ENCODE measurements at regions not wholly inside any gene's neighbourhood (a gene's known extent, or its start where the extent isn't known, plus 50 kb on each side); places are given as distances from the start of the nearest gene placed in this dataset.

DNA sequence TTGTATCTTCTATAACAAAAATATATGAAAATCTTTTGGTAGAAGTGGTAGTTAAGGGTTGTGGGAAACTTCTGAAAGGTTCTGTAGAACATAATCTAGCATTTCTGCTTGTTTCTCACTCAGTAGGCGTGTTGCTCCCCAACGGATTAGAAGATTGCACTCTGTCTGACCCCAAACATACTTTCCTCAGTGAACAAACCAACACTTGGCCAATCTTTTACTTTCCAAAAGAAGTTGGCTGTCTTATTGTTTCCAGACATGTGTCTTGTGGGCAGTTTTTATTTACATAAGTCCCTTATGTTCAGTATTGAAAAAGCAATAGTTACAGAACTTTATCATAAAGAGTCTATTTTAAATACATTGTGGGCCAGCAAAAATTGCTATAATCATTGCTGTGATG is 312.8 kb upstream of the EPHA5 start:
- no peak for DNase-seq

DNA sequence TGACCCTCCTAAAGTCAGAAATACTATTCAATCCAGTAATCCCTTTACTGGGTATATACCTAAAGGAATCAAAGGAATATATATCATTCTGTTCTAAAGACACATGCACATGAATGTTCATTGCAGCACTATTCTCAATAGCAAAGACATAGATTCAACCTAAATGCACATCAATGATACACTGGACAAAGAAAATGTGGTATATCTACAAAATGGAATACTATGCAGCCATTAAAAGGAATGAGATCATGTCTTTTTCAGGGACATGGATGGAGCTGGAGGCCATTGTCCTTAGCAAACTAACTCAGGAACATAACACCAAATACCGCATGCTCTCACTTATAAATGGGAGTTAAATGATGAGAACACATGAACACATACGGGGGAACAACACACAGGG is 306.0 kb upstream of the EPHA5 start:
- DNase-seq: no peak

DNA sequence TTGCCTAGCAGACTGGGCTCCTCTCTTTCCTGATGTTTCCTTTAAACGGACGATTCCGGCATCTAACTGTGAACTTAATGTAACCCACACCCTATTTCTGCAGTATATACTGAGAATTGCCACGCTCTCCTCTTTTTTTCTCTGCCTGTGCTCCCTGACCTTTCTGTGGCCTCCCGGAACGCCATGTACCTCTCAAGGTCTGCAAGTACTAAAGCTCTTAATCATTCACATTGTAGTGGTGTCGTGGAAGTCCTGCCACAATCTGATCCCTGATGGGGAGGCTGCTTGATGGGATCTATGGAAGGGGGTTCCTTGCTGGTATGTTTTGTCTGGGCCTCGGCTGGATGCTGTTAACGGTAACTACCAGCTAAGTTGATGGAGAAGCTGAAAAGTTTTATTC is 302.9 kb upstream of the EPHA5 start:
- DNase-seq: no peak

DNA sequence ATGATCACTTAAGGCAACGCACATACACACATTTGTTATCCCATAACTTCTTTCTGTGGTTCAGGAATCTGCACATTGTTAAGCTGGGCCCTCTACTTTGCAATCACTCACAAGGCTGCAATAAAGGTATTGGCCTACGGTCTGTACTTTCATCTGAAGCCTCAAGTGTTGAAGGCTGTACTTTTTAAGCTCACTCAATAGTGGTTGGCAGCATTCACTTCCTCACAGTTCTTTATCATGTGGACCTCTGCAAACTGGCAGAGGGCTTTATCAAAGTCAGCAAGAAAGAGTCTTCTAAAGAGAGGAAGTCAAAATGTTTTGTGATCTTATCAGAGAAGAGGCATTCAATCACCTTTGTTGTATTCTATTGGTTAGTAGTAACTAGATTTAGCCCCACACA is 301.4 kb upstream of the EPHA5 start:
- no peak for DNase-seq

DNA sequence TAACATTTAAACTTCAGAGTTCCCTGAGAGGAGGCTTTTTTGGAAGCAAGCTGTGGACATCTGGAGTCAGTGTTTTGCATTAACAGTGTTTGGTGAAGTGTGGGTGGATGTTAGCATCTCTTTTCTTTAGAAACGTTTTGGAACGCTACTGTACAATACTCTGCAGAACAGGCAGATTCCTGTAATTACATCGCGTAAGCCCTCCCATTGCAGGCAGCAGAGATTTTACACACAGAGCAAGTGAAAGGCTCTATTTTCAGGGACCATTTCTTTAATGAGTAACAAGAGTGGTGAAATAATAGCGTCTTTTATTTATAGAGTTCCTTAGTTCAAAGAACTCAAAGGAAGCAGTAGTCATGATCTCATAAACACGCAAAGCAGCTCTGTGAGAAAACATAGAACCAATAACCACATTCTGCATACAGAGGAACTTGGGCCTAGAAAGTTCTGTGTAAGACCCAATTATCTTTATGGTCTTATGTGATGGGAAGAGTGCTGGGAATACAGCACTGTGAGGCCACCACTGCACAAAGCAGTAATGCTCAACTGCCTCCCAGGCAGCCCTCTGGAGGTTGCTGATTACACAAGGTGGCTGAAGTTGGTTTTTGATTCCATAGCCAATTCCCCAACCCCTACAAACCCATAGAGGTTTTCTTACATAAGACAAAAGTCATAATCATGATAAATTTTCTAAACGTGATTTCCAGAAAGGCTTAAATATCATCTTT is 298.7 kb upstream of the EPHA5 start:
- no peak for DNase-seq

DNA sequence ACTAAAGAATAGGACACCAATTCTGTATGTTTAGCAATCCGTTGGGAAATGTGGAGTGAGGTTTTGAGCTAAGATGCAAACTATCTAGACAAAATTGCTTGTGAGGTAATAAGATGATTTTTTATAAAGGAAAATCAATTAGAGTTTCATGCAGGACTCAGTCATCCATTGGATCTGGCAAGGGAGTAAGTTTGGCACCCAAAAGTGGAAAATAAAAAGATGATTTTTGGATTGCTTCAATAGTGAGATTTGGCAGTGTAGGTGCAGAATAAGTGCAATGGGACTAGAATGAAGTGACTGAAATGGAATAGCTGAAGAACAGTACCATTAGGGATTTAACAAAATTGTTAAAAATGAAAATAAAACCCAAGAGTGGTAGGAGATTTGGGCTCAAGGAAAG is 290.5 kb upstream of the EPHA5 start:
- no peak for DNase-seq

DNA sequence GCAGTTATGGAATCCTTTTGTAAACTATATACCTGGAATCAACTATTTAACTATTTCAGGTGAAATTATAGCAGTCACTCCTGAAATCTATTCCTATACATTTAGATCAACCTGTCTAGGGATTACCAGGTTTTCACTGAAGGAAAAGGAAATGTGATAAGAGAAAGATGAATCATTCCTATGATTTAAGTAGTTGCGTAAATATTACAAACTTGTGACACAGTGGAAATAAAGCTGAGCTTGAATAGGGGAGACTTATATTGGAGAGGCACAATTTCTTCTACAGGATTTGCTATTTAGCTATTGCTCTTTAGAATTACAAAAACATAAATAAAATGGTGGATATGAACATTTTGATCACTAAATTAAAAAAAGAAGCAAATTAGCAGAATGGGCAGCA is 284.1 kb upstream of the EPHA5 start:
- DNase-seq: no peak

DNA sequence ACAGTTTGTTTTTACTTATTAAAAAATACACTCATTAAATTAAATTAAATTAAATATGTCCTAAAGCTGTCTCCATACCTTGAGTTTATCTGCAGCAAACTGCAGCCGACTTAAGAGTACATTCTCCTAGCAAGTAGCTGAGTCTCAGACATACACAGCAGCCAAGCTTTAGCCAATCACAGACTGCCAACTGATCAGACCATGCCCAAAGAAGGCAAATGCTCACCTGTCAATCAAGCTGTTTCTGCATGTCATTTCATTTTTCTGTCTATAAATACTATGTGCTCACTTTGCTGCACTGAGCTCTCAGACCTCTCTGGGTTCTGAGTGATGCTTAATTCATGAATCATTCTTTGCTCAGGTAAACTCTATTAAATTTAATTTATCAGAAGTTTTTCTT is 280.9 kb upstream of the EPHA5 start:
- no peak for DNase-seq

DNA sequence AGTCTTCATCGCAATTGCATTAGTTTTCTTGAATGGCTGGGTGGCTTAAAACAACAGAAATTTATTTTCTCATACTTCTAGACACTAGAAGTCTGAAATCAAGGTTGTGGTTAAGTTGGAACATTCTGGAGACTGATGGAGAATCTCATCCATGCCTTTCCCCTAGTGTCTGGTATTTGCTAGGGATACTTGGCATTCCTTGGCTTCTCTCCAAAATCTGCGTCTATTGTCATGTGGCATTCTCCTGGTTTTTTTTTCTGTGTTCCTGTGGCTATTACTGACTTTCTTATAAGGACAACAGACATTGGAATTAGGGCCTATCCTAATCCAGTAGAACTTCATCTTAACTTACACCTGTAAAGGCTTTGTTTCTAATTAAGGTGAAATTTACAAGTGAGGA is 272.8 kb upstream of the EPHA5 start:
- no peak for DNase-seq

DNA sequence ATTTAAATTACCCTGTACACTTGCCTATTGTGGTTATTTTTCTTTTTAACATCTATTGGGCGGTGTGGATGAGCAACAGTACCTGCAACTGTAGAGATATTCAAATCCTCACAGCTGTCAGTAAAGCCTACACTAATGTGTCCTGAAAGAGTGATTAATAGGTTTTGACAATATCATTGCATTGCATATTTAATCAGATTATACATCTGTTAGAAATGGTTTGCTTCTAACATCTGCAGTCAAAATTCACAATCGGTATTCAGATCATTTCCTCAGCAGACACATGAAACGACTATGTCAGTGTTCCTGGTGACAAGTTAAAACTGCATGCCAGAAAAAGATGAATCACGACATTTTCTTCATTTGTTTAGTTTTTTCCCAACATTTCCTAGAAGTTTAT is 254.6 kb upstream of the EPHA5 start:
- DNase-seq: no peak

DNA sequence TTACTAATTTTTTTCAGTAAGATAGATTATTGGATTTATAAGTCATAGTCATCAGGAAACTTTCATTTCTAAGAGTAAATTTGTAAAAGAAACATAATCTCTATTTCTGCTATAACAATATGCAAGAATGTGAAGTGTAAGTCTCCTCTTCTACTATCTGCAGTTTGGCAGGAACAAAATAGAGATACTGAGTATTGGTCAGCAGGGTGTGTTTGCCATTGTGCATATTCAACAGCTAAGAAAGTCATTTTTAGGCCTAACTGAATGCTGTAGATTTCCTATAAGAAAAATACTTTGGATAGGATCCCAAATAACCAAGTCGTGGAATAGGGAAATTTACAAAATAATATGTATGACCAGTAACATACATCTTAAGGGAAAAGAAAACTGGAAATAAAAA is 253.3 kb upstream of the EPHA5 start:
- DNase-seq: no peak

DNA sequence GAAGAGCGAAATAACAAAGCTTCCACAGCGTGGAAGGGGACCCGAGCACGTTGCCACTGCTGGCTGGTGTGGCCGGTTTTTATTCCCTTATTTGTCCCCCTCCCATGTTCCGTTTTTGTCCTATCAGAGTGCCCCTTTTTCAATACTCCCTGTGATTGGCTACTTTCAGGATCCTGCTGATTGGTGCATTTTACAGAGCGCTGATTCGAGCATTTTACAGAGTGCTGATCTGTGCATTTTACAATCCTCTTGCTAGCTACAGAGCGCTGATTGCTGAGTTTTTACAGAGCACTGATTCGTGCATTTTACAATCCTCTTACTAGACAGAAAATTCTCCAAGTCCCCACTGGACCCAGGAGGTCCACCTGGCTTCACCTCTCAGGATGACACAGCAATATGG is 250.9 kb upstream of the EPHA5 start:
- no peak for DNase-seq

DNA sequence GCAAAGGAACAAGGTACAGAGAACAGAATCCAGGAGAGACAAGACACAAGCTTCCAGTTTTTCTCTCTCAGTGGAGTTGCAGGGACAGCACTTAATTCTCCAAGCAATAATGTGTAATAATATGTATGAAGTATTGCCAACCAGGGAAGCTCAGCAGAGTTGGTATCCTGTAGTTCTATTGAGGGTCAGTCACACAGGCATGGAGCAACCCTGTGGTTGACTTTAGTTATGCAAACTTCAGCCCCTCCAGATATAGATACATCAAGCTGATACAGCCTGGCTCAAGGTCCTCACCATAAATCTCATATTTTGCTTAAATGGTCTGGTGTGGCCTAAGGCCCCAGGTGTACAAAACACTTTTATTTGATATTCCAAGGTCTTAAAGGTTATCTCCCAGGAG is 248.6 kb upstream of the EPHA5 start:
- no peak for DNase-seq

DNA sequence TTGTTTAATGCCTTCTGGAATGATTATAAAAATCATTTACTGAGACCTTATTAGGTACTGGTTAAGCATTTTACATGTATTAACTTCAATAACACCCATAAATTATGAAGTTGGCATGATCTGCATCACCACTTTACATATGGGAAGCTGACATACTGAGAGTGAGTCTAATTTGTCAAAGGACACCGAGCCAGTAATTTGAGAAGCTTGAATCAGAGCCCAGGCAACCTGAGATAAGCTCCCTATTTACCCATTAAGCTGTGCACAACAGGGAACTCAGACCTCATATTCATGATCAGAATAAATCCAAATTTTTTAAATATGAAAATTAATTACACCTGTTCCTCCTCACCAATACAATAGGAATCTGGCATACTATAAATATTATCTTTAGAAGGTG is 247.9 kb upstream of the EPHA5 start:
- DNase-seq: no peak

DNA sequence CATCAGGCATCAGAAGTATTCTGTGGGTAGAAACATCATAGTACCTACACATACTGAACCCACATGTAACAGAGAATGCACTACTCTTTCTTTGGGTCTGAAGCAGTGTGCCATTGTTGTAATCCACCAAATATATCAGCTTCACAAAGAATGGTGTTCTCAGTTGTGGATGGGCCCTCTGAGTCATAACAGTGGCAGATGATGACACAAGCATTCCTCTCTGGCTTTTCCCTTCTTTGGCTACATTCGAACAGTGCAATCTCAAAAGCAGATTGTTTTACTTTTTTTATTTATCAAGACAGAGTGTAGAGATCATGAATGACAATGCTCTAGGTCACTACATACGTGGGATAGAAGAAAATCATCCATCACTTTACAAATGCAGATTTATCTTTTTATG is 247.2 kb upstream of the EPHA5 start:
- no peak for DNase-seq

DNA sequence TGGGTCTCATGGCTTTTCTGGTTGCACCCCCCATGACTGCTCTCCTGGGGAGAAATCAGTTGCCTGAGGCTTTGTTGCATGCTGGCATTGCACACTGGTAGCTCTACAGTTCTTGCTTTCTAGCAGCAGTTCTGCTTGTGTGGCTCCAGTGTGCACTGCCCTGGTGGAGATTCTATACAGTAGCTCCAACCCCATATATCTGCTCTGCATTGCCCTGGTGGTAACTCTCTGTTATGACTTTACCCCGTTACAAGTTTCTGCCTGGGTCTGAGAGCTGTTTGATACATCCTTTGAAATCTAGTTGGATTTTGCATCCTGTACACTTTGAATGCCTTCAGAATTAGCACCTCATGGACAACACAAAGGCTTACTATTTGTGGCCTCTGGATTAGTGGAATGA is 241.4 kb upstream of the EPHA5 start:
- DNase-seq: no peak

DNA sequence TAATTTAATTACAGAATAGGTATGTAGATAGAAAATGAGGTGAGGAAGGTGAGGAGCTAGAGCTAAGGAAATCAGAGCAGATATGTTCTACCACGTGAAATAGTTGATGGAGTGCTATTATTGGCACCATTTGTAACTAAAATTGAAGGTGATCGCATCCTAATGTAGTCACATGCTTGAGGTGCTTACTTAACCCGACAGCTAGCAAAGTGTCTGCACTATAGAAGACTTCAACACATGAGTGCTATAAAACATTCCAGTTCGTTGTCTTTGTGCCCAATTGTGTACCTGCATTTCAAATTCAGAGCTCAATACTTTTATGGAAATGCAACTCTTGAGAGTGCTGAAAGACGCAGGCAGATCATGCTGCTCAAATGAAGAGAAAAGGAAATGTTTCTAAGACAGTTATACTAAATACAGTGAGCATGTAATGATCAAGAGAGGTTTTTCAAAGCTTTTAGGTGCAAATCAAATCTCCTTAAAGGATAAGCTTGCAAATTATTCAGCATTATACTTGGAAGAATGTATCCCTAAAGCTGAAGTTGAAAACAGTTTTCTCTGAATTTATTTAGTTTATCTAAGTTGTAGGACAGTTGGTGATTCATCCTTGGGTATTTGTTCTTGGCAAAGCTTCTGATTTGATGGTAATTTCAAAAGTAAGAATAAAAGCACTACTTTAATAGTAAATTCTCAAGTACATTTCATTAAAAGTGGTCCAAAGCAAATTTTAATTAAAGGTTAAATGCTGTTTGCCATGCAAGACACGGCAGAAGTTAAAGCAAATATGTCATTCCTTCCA is 223.9 kb upstream of the EPHA5 start:
- DNase-seq: no peak

DNA sequence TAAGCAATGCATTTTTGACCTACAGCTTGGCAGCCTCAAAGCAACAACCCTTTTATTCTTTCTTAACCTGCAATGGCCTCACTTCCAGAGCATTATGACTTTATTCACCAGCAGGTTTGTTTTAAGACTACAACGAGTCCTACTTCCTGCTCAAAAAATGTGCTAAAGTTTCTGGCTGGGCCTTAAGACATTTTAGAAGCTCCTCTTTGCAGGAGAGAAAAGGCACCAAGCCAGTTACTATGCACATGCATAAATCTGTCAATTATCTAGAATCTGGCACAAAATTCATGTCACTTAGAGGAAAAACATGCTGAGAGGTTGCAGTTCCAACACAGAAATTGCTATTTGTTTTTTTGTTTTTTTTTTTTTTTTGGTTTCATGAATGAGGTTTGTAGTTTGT is 223.0 kb upstream of the EPHA5 start:
- no peak for DNase-seq

DNA sequence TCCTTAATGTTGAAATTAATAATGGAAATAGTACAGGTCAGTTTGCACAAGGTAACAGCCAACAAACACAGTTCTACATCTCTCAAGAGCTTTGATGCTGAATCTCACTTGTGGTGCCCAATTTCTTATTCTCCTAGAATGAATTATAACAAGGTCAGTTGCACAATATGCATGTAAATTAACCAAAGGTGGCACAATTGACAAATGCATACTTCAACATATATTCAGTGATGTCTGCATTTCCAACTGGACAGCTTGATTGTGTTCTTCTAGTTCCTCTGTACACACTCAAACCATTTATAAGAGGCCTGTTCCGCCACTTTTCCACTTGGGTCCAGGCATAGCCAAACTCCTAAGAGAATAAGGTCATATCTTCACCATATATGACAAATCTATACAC is 210.3 kb upstream of the EPHA5 start:
- DNase-seq: no peak

DNA sequence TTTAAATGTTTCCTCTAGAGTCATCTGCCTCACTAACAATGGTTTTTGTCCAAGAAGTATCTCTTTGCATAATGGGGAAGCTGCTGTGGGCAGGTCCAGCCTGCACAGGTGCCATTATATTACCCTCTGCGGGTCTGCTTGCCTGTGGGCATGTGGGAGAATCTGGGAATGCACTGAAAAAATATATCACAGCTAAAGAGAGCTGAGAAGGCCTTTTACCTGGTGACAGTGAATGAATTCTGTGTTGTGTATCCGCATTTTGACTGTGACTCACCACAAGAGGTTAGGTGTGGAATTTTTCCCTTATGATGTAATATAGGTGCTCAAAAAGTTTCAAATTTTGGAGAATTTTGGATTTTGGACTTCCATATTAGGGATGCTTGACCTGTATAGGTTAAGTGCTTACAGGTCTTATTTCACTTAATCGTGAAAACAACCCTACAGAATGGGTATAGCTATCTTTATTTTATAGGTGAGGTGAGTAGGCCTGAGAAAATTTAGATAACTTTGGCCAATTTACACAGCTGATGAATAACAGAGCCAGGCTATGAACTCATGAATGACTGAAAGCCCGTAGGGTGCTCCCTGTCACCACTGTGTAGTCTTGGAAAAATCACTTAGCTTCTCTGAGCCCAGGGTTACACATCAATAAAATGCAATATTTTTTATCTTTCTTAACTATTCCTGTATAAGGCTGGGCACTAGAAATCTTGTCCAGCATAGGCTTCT is 198.0 kb upstream of the EPHA5 start:
- DNase-seq: no peak

DNA sequence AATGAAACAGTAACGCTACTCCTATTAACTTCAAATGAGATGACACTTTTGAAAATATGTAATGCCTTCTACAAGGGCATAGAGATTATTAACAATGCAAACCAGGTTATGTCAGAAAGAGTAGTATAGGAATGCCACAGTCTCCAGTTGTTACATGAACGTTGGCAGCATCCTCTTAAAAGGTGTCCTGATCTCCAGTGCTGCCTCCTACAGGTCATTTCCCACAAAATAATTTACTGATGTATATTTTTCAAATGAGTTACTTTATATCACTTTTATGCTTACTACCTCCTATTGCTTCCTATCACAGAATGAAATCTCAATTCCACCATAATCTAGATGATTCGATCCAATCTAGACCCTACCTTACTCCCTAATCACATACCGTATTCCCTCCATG is 195.2 kb upstream of the EPHA5 start:
- no peak for DNase-seq

DNA sequence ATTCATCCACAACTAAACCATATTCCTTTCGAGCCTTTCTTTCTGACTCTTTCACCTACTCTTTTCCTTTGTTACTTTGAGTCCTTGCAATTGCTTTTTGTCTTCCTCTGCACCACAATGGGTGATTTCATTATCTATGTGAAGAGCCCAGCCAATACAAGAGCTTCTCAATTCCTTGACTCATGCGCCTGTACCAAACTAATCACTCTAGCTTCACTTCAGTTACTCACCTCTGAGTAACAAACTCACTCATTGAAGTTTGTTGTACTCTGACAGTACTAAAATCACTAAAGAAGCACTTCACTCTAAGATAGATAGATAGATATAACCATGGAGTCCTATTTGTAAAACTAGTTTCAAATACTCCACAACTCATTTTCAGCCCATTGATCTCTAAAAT is 191.7 kb upstream of the EPHA5 start:
- no peak for DNase-seq

DNA sequence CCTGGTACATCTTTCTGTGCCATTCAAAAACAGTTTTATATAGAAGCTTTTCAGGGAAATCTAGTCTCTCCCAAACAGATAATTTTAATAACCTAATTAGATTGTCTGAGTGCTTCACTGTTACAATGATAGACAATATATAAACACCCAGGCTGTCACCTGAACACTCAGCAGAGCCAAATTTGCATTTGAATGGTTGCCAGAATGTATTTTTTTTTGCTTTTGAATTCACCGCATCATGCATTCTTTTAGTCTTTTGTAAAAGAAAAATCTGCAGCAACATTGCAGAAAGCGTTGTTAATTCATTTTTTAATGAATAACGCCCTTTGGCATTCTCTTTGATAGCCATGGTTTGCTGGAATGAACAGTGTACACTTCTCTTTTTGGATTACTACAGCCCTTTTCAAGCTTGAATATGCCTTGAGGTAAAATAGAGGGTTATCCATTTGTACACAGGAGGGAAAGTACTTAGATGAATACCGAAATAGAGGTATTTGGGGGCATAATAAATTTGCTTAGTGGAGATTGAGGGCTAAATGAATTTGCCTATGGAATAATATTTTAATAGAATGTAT is 175.0 kb upstream of the EPHA5 start:
- DNase-seq: no peak

Measured in stimulated activated CD4-positive, alpha-beta T cell treated with anti-CD3 and anti-CD28 coated beads, Interleukin-4, amount 100 ng/mL, for 4 hours (primary cell).